ENCODE measurements at regions not wholly inside any gene's neighbourhood (a gene's known extent, or its start where the extent isn't known, plus 50 kb on each side); places are given as distances from the start of the nearest gene placed in this dataset.

DNA sequence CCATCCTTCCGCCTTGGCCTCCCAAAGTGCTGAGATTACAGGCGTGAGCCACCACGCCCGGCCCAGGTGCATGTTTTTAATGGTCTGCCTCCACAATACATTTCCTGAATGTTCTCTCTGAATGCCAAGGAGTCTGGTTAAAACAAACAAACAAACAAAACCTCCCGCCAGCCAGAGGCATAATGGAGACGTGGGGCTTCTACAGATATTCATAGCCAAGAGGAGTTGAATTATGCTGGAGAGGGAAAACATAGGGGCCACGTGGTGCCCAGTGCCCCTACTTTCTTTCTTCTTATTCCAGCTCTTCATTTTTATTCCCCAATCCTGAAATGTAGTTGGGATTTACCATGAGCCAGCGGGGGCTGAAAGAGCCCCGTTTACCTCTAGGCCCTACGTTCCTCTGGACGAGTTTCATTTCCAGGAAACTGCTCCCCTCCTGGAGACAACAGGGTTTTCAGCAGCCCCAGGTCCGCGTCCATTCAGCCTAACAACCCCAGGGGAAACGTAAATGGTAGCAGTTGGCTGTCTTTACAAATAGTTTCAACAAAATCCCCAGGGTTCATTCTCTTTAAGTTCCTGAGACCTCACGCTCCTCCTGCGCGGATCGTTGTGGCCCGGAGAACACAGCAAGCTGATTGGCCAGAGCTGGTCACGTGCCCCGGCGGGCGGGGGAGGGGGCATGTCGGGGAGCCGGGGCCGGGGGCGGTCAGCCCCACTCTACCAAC lies 108.5 kb upstream of the ESRRB start:
- TF ChIP-seq, protein P1, sequence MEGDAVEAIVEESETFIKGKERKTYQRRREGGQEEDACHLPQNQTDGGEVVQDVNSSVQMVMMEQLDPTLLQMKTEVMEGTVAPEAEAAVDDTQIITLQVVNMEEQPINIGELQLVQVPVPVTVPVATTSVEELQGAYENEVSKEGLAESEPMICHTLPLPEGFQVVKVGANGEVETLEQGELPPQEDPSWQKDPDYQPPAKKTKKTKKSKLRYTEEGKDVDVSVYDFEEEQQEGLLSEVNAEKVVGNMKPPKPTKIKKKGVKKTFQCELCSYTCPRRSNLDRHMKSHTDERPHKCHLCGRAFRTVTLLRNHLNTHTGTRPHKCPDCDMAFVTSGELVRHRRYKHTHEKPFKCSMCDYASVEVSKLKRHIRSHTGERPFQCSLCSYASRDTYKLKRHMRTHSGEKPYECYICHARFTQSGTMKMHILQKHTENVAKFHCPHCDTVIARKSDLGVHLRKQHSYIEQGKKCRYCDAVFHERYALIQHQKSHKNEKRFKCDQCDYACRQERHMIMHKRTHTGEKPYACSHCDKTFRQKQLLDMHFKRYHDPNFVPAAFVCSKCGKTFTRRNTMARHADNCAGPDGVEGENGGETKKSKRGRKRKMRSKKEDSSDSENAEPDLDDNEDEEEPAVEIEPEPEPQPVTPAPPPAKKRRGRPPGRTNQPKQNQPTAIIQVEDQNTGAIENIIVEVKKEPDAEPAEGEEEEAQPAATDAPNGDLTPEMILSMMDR (IDR thresholded peaks at IDR 0.05), result no peak
- TF ChIP-seq POLR2A (IDR thresholded peaks at IDR 0.05), result no peak

Measured in lower leg skin (tissue), 3 donors.